GM18858 (cell line): ENCODE measurements at regions not wholly inside any gene's neighbourhood (a gene's known extent, or its start where the extent isn't known, plus 50 kb on each side); places are given as distances from the start of the nearest gene placed in this dataset.
"Not testable (repeated sequence)": the region's sequence is repeated elsewhere in the genome, so short reads cannot be mapped to it uniquely, and the experiment has no call there.

Experiments used
- ATAC-seq: cut with Tn5 transposase; IDR thresholded peaks from one replicate; pipeline ENCODE4 v1.9.1; 2021; ENCODE audit not compliant: unreplicated experiment

GRCh38 chr2:208794288-208794975 is 387.8 kb downstream of the PTH2R start:
- ATAC-seq: no peak

- ATAC-seq: no peak
Measured at GRCh38 chr2:208798698-208799097, 392.1 kb downstream of the PTH2R start.

GRCh38 chr2:208799397-208799796 is 392.8 kb downstream of the PTH2R start:
- no peak for ATAC-seq

GRCh38 chr2:208800887-208801286 is 394.3 kb downstream of the PTH2R start:
- ATAC-seq: not testable (repeated sequence)

- no peak for ATAC-seq
Measured at GRCh38 chr2:208807756-208808155, 401.2 kb downstream of the PTH2R start.

GRCh38 chr2:208811885-208812284 is 405.3 kb downstream of the PTH2R start:
- not testable (repeated sequence) for ATAC-seq

GRCh38 chr2:208819190-208819589 is 412.6 kb downstream of the PTH2R start:
- ATAC-seq: no peak

- peak; percentile 75 for ATAC-seq
Measured at GRCh38 chr2:208820014-208820688, 413.6 kb downstream of the PTH2R start.

GRCh38 chr2:208827109-208827508 is 420.5 kb downstream of the PTH2R start:
- ATAC-seq: no peak

GRCh38 chr2:208827549-208828221 is 421.1 kb downstream of the PTH2R start:
- no peak for ATAC-seq

GRCh38 chr2:208830203-208830602 is 423.6 kb downstream of the PTH2R start:
- ATAC-seq: no peak

GRCh38 chr2:208847651-208848050 is 441.1 kb downstream of the PTH2R start:
- no peak for ATAC-seq

- ATAC-seq: no peak
Measured at GRCh38 chr2:208854717-208855116, 448.1 kb downstream of the PTH2R start.

- no peak for ATAC-seq
Measured at GRCh38 chr2:208867374-208867773, 460.8 kb downstream of the PTH2R start.

- peak; percentile 60 for ATAC-seq
Measured at GRCh38 chr2:208872591-208872990, 466.0 kb downstream of the PTH2R start.

GRCh38 chr2:208879666-208880065 is 473.1 kb downstream of the PTH2R start:
- no peak for ATAC-seq

- ATAC-seq: no peak
Measured at GRCh38 chr2:208880171-208880570, 473.6 kb downstream of the PTH2R start.

- no peak for ATAC-seq
Measured at GRCh38 chr2:208890486-208890885, 483.9 kb downstream of the PTH2R start.

- ATAC-seq: no peak
Measured at GRCh38 chr2:208892203-208892602, 485.6 kb downstream of the PTH2R start.

GRCh38 chr2:208906330-208906729 is 499.7 kb downstream of the PTH2R start:
- ATAC-seq: no peak

- ATAC-seq: no peak
Measured at GRCh38 chr2:208915401-208915800, 508.4 kb upstream of the MAP2 start.

- no peak for ATAC-seq
Measured at GRCh38 chr2:208916881-208917280, 507.0 kb upstream of the MAP2 start.
